Stimulated activated CD8-positive, alpha-beta memory T cell treated with anti-CD3 and anti-CD28 coated beads, Interleukin-2, amount 100 ng/mL, for 48 hours (primary cell): ENCODE measurements at regions not wholly inside any gene's neighbourhood (a gene's known extent, or its start where the extent isn't known, plus 50 kb on each side); places are given as distances from the start of the nearest gene placed in this dataset.
"Not testable (repeated sequence)": the region's sequence is repeated elsewhere in the genome, so short reads cannot be mapped to it uniquely, and the experiment has no call there.

ENCODE experiments used
- DNase-seq, 2 donors: peaks; one replicate each; pipeline ENCODE4 v3.0.0-alpha.2; 2020; ENCODE audit warnings: low read depth in 2 of 2

DNA sequence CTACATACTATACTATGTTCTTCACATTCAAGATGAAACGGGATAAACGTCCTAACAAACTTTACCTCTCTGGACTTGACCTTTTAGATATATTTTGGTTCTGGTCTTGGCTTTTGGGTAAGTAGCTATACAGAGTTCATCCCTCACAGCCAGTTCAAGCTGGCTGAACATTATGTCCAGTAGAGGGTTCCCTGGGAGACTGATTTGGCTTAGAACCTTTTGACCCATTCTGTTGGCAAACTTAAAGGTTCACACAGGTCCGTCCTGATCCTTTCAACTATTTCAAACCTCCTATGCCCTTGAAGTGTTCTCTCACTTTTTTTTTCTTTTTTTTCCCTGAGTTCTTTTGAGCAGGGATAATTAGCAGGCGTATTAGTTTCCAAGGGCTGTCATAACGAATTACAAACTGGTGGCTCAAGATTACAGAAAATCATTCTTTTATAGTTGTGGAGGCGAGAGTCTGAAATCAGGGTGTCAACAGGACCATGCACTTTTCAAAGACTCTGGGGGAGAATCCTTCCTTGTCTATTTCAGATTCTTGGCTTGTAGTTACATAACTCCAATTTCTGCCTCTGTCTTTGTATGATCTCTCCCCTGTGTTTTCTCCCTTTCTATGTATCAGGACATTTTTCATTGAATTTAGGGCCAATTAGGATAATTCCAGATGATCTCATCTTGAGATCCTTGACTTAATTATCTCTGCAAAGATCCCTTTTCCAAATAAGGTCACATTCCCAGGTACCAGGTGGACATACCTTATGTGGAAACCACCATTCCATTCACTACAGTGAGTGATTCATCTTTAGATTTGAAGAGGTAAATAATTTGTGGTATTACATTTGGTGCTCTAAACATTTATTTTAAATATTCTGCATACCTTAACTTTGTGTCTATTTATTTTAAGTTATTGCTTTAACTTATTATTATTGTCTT lies 257.4 kb upstream of the USP25 start:
- DNase-seq = no peak

DNA sequence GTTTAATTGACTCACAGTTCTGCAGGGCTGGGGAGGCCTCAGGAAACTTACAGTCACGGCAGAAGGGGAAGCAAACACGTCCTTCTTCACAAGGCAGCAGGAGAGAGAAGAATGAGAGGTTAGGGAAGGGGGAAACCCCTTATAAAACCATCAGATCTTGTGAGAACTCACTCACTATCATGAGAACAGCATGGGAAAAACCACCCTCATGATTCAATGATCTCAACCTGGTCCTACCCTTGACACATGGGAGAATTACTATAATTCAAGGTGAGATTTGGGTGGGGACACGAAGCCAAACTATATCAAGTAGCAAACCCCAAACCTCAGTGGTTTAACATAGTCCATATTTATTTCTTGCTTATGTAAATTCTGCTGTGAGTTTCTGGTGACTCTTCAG lies 252.0 kb upstream of the USP25 start:
- not testable (repeated sequence) for DNase-seq

DNA sequence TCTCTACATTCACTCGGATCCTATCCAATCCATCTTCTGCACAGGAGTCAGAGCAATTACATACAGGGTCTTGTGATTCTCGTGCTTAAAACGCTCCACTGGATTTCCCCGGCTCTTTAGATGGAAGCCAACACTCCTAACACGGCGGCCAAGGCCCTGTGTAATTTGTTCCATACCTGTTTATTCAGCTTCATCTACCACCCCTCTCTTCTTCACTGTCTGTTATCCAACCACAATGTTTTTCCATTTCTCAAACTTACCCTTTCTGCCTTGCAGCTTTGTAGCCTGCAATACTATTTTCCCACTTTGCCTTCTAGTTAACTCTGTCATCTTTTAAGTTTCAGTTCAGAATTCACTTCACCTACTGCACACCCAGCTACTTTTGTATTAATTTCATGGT lies 249.6 kb upstream of the USP25 start:
- no peak for DNase-seq

DNA sequence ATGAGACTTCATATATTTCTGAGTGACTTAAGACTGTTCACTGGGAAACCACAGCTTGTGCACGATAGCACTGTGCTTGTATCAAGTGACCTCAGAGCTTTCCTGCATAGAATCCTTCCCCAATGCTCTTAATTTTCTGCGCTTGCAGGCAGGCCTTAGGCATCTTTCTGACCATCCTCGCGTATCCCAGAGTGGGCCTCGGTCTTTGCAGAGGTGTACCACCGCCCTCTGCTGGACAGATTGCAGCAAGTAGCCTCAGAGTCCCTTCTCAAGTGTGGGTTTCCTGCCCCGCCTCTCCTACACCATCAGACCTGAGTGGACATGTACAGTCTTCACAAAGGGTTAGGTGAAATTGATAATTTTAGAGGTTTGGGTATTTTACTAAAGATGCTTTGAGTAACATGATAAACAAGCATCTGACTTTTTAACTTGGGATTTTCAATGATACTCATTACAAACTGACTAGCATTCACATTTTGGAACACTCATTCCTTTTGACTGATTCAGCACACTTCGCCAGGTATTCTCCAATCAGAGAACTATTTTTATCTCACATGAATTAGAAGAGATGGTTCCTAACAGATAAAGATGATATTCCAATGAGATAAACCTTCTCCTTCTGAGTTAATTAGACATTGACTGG lies 246.5 kb upstream of the USP25 start:
- DNase-seq = peak; percentile 61 to 62

DNA sequence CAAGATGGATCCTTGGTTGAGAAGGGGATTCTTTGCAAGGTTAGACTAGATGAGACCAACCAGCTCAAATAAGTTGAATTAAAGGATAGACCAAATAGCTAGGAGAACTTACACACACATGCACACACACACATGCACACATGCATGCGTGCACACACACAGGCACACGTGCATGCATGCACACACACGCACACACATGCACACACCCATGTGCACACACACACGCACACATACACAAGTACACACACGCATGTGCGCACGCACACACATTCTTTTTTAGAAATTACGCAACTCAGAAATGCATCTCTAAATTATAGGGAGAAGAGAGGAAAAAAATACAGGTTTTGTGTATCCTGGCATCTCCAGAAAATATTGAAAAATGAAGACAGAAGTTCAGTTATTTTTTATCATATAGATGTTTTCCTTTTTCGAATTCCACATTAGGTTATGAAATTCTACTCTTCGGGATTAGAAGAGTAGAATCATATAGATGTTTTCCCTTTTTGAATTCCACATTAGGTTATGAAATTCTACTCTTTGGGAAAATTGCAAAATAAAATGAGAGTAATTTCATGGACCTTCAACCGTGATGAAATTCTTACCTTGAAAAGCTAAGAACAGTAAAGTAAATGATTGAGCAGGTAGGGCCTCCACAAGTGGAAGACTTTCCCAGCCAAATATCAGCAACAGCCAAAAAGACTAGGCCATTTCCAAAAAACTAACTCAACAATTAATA lies 243.2 kb upstream of the USP25 start:
- no peak for DNase-seq

DNA sequence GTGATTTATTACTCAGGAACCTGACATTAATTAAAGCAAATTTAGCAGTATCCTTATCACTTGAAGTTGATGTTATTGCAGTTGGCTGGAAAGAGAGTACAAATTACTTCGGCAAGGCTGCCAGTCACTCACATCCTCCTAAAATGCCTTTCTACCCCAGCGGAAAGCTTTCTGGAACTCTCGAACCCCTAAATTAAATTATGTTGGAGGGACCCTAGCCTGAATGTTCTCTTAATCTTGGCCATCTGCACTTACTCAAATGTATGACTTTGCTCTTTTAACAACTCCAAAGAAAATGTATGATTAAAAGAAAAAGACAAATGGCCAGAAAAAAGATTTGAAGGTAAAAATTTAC lies 242.6 kb upstream of the USP25 start:
- no peak for DNase-seq

DNA sequence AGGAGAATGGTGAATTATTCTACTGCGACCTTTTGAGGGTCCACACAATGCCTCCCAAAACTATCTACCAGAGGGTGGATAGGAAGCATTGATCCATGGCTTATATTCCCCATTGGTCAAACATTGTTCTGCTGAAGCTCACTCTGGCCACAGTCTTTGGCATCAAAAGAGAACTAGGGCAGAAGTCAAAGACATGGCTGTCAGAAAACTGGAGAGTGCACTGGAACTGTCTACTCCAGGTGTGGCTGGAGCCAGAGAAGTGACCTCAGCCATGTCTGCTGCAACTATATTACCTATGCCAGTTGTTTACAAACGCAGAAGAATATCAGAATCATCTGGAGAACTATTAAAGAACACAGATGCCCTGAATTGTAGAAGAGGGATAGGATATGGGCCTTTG lies 238.7 kb upstream of the USP25 start:
- no peak for DNase-seq

DNA sequence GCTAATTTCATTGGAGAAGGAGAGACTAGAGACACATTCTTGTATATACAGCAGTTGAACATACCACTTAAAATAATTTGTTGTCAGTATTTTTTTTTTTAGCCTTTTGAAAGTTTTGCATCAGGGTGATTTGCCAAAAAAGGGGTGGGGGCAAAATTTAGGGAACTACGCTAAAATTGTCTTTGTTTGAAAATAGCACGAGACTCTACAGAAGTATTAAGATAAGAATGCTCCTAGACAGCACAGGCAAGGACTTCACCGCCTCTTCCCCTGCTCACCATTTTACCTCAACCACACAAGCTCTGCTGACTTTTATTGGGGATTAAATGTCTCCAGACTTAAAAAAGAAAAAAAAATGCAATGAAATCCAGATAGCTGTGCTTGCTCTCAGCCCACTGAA lies 236.1 kb upstream of the USP25 start:
- no peak for DNase-seq

DNA sequence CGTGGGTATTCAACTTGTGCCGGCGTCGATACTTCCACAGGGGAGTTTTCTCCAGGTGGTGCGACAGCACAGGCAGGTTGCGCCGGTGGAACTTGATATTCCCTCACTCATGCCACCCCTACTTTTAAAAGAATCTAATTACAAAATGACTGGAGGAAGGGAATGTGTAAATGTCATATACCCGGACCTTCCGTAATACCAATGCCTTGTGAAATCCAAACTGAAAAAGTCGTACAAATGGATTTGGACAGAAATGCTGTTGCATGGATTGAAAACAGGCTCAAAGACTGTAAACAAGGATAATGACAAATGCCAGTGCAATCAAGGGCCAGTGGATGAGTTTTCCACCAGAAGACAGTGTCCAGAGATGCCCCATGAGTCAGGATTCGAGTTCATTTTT lies 235.3 kb upstream of the USP25 start:
- no peak for DNase-seq

DNA sequence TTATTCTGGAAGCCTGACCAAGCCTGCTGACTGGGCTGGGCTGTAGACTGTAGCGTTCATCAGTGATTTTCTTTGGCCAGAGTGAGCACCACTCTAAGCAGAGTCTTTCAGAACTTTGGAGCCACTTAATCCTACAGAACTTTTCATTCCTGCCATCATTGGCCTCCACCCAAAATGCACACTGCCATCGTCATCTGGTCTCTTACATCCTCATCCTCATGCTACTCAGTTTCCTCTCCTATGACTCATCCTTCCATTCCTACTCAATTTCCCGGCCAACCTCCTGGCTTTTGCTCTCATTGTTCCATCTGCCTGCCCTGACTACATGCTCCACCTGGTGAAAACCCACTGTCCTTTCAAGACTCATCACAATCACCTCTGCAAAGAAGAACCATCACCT lies 233.8 kb upstream of the USP25 start:
- DNase-seq = no peak

DNA sequence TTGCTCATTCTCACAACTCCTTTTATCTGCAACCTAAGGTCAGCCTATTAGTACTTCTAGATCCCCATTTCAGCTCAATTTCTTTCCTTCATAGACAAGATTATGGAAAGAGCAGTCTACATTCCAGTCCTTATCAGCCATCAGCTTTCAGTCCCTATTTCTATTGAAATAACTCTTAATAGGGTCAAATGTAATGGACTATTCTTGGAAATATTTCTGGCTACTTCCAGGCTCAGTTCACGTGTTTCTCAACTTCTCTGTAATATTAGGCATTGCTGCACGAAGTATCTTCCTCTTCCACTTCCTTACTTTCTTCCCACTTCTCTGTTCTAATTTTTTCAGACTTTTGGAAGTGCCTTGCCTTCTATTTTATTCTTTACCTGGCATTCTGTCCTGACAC lies 232.9 kb upstream of the USP25 start:
- DNase-seq = no peak

DNA sequence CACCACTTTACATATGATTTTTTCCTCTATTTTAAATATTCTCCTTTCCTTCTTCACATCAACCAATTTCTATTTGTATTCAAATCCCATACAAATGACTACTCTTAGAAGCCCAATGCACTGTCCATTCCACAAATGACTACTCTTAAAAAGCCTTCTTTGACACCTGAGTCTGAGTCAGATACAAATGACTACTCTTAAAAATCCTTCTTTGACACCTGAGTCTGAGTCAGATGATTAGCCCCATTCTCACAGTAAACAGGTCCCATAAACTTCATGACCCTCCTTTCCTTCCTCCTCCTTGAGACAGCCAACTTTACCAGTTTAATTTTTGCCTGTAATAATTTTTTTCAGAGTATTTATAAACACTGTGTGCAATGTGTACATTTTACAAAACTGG lies 231.3 kb upstream of the USP25 start:
- no peak for DNase-seq

DNA sequence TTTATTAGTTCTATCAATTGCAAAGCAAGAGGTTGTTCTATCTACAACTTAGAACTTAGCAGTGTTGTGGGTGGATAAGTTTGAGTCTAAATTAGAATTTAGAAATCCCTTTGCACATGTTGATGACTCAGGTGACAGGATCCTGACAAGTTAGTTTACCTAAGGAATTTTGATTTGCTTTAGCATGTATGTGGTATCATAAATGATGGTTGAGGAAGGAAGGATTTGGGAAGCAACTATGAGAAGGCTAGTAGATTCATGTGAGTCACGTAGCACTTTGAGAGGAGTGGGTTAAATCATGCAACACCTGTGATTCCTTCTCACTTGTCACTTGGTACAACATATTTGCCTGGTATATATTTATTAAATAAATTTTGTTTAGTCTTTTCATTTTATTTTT lies 223.7 kb upstream of the USP25 start:
- no peak for DNase-seq

DNA sequence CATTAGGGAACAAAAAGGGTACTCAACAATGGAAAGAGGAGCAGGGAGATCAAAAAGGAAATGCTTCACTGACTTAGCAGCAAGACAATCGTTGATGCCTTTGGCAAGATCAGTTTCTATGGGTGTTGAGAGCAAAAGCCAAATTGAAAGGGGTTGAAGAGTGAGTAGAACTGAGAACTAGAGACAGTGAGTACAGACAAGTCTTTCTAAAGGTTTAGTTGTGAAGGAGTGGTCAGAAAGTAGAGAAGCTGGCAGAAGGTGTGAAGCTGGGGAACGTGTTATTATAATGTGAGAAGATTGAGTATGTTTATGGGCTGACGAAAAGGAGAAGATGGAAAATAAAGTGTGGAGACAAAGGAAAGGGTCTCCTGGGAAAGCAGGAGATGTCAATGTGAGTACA lies 221.2 kb upstream of the USP25 start:
- no peak for DNase-seq

DNA sequence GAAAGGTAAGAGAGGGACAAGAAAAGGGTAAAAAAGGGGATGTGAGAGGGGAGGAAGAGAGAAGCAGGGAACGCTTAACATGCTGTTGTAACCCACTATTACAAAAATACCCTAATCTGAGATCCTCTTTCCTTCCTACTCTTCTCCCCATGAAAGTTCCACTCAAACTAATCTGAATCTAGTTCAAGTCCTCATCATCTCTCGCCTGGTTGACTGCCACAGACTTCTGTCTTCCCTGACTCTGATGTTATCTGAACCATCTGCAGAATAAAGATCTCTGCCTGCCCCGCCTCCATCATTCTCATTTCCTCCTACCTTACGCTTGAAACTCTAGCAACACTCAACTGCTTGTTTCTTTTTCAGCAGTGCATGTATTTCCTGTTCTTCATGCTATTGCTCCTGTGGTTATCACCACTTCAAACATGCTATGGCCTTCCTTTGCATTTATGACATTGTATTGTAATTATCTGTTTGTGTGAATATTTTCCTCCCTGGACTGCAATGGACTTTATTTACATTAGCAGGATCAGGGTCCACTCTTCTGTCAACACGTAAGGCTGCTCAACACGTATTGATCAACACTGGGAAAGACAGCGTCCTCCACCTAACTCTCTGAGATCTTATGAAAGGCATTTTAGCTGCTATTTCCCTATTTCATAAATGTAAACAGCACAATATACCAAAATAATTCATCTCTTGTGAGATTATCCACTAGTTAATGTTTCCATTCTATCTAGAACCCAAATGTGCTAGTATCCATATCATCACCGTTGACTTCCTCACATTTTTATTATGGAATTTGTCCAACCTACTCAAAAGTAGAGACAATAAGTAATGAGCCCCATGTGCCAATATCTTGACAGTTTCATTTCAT lies 215.5 kb upstream of the USP25 start:
- DNase-seq = no peak

DNA sequence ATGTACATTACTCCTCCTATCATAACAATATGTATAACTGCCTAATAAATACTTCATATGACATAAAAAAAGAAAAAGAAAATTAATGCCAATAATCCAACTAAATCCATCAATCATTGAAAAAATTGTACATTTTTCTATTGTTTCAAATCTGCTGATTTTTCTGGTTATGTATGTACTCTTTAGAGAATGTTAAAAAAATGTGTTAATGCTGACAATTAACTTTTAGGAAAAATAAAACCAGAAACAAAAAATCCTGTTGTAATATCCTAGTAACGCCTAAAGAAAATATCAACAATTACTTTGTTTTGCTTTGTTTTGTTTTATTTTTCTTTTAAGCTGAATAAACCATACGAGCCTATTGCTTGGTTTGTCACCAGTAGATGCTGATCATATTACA lies 213.9 kb upstream of the USP25 start:
- DNase-seq = no peak

DNA sequence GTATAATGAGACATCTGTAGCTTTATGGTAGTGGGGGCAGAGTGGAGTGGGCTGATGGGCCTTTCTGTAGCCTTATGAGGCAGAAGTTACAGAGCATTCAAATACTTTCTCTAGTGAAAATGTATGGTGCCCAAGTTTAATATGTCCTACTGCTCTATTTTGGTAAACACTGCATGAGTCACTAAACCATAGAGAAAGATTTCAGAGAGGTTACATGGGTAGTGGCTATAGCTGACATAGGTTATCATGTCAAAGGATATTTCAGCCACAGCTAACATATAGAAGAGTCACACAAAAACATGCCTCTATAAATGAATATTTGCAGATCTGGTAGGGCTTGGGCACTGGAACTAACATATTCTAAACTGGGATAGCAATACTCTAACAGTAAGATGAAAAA lies 212.4 kb upstream of the USP25 start:
- no peak for DNase-seq

DNA sequence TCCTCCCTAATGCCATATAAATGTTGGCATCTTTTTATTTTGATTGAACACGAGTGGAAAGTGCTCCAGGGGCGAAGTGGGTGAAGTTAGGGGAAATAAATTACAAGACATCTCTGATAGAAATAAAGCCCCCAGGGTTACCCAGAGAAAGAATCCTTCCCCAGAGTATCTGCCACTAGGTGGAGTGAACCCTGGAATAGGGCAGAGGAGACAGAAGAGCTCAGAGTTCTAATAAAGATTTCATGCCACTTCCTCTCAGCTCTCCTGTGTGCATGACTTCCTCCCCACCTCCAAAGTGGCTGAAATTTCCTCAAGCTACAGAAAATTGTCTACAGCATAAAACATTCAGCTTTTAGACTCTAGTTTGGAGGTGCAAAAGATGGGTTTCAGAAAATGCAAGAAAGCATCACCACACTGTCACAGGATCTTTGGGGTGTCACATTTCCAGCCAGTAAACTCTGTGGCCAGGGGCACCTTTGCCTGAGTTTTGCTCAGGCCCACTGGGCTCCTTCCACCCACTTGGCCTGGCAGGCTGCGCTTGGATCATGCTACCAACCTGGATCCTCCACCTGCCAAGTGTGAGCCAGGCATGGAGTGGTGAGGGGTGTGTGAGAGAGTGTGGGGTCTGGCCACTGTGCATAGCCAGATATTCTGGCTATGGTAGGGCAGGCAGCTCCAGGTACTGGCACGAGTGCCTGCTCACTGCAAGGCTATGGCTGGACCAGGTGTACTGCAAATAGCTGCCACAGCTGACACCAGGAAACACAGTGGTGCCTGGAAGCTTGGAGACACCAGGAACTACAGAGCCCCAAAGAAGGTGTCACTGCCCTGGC lies 208.8 kb upstream of the USP25 start:
- no peak for DNase-seq

DNA sequence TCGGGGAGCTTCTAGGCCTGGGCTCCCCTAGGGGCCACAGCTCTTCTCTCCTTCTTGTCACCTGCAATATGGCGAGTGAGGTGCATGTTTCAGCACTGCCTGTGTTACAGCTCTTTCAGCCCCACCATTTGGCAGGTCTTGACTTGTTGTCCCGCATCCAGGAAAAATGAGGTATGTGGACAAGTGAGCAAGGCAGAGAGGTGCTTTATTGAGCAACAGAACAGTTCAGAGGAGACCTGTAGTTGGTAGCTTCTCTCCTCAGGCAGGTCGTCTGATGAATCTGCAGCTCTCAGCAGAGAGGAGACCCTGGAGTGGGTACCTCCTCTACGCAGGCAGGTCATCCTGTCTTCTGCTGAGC lies 208.2 kb upstream of the USP25 start:
- no peak for DNase-seq

DNA sequence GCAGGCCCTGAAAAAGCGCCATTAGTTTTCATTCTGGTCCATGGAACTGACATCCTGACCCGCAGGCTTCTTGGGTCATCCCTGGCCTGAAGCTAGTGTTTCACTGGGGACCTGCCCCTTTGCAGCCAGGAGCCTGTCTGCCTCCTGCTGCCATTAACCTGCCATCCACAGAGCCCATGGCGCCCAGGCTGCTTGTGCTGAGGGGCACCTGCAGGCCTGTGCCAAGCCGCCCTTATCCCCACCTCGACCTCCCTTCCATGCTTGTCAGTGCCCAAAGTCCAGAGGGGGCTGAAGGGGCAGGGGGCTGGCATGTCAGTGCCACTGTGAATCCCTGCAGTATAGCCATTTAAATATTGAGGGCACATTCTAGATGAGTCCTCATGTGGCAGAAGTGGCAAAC lies 207.6 kb upstream of the USP25 start:
- no peak for DNase-seq

DNA sequence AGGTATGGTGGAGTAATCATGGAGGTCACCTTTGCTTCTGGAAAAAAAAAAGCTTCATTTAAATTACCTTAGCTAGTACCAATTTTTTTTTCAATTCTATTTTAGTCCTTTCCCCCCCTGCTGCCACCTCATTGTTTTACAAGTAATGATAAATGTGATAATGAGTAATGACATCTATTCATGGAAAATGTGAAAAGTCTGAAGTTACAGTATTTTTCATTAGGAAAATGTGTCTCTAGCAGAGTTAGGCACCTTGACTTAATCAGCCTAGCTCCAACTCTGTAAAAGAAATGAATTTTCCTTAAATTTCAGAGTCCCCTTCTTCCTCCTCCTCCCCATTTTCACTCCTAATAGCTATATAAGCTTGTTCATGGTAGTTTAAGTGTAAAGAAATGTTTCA lies 204.9 kb upstream of the USP25 start:
- DNase-seq = no peak
